Fibroblast of lung (primary cell): ENCODE measurements at regions not wholly inside any gene's neighbourhood (a gene's known extent, or its start where the extent isn't known, plus 50 kb on each side); places are given as distances from the start of the nearest gene placed in this dataset.

ENCODE experiments used
- DNase-seq, 2 donors: peaks; one replicate each; pipeline versions ENCODE4 v3.0.0 to v3.0.0-alpha.2; 2010; ENCODE audit warnings: low read depth in 2 of 2
- H2AFZ ChIP-seq: 2 replicates; pipeline ENCODE4 v1.5.1; 2012; ENCODE audit warnings: low read length, control low read depth, inconsistent platforms
- H3K27ac ChIP-seq: 2 replicates; pipeline ENCODE4 v1.5.1; 2011; ENCODE audit warnings: low read length, control low read depth; ENCODE audit not compliant: insufficient read depth
- H3K27me3 ChIP-seq: 2 replicates; pipeline ENCODE4 v1.5.1; 2011; ENCODE audit warnings: mild to moderate bottlenecking, low read length; ENCODE audit not compliant: control insufficient read depth, insufficient read depth
- H3K36me3 ChIP-seq: 2 replicates; pipeline ENCODE4 v1.5.1; 2011; ENCODE audit warnings: low read length; ENCODE audit not compliant: control insufficient read depth, insufficient read depth
- H3K4me1 ChIP-seq: 2 replicates; pipeline ENCODE4 v1.5.1; 2011; ENCODE audit warnings: low read length; ENCODE audit not compliant: control insufficient read depth, insufficient read depth; ENCODE audit errors: extremely low read depth
- H3K4me2 ChIP-seq: 2 replicates; pipeline ENCODE4 v1.5.1; 2011; ENCODE audit warnings: low read length, control low read depth; ENCODE audit not compliant: insufficient read depth; ENCODE audit errors: extremely low read depth
- H3K4me3 ChIP-seq, 4 experiments: fragments of 200-600 bp in 1 of 4; sonication (generic) in 1 of 4; replicated peaks in 1 of 4; 2 replicates each; pipeline ENCODE4 v1.5.1; 2011 to 2016; ENCODE audit warnings: low read length in 4 of 4, low read depth in 3 of 4, mild to moderate bottlenecking in 3 of 4, control low read depth in 2 of 4, inconsistent platforms in 1 of 4, mixed read lengths in 1 of 4; ENCODE audit not compliant: insufficient read depth in 1 of 4; ENCODE audit errors: control extremely low read depth in 1 of 4
- H3K79me2 ChIP-seq: 2 replicates; pipeline ENCODE4 v1.5.1; 2012; ENCODE audit warnings: mild to moderate bottlenecking, low read length, inconsistent platforms; ENCODE audit not compliant: control insufficient read depth, insufficient read depth
- H3K9ac ChIP-seq: 2 replicates; pipeline ENCODE4 v1.5.1; 2011; ENCODE audit warnings: mild to moderate bottlenecking, low read length, control low read depth; ENCODE audit not compliant: insufficient read depth
- H3K9me3 ChIP-seq: 2 replicates; pipeline ENCODE4 v1.5.1; 2012; ENCODE audit warnings: low read depth, low read length; ENCODE audit not compliant: control insufficient read depth, insufficient read depth
- H4K20me1 ChIP-seq: 2 replicates; pipeline ENCODE4 v1.5.1; 2011; ENCODE audit warnings: low read length; ENCODE audit not compliant: control insufficient read depth, insufficient read depth; ENCODE audit errors: extremely low read depth
- CTCF ChIP-seq, 2 donors: IDR thresholded peaks in 1 of 2; conservative IDR thresholded peaks in 1 of 2; 1 replicate in 1 of 2; 2 replicates in 1 of 2; pipeline ENCODE4 v1.5.1; 2011 to 2012; ENCODE audit warnings: low read length in 2 of 2, control low read depth in 1 of 2, inconsistent platforms in 1 of 2, low read depth in 1 of 2, mild to moderate bottlenecking in 1 of 2
- EZH2 ChIP-seq: IDR thresholded peaks from 2 replicates; pipeline ENCODE4 v1.5.1; 2012; ENCODE audit warnings: low read length, control low read depth, mild to moderate bottlenecking; ENCODE audit errors: missing control alignments

GRCh38 chr20:57009775-57010174, 256.7 kb downstream of the BMP7 start:
- Histone ChIP-seq H3K36me3 (no peaks in the 10 kb centered on the region), H3K4me3 (no peak overlapping the region), H3K27ac (no peak overlapping the region), H3K4me2 (no peak overlapping the region), H4K20me1 (no peaks in the 10 kb centered on the region), H3K9me3 (no peaks in the 10 kb centered on the region), H3K27me3 (no peaks in the 10 kb centered on the region), H2AFZ (no peak overlapping the region), H3K79me2 (no peaks in the 10 kb centered on the region), H3K4me1 (no peaks in the 10 kb centered on the region), H3K9ac (no peak overlapping the region)
- DNase-seq: no peak
- TF ChIP-seq EZH2 (no peak), CTCF (conservative IDR thresholded peaks at IDR 0.05 in 1 of 2, IDR thresholded peaks at IDR 0.05 in 1 of 2; ENCODE audit: low read depth in 1 of 2, low read length in 2 of 2) (no peak)

- no peak overlapping the region for H3K9ac ChIP-seq
- no peak overlapping the region for H3K4me2 ChIP-seq
- H2AFZ ChIP-seq: no peak overlapping the region
- DNase-seq: no peak
- H3K27me3 ChIP-seq: no peaks in the 10 kb centered on the region
- no peaks in the 10 kb centered on the region for H3K4me1 ChIP-seq
- no peaks in the 10 kb centered on the region for H4K20me1 ChIP-seq
- H3K36me3 ChIP-seq: no peaks in the 10 kb centered on the region
- no peak for TF ChIP-seq EZH2
- TF ChIP-seq CTCF (conservative IDR thresholded peaks at IDR 0.05 in 1 of 2, IDR thresholded peaks at IDR 0.05 in 1 of 2; ENCODE audit: low read depth in 1 of 2, low read length in 2 of 2): no peak
- no peaks in the 10 kb centered on the region for H3K79me2 ChIP-seq
- H3K27ac ChIP-seq: no peak overlapping the region
- no peaks in the 10 kb centered on the region for H3K9me3 ChIP-seq
- H3K4me3 ChIP-seq: no peak overlapping the region
Observed at GRCh38 chr20:57012691-57013090, 253.8 kb downstream of the BMP7 start.

- Histone ChIP-seq H3K36me3 (no peaks in the 10 kb centered on the region), H3K4me3 (no peak overlapping the region), H3K27ac (no peak overlapping the region), H3K9ac (no peak overlapping the region), H3K9me3 (no peaks in the 10 kb centered on the region), H3K4me2 (no peak overlapping the region), H3K4me1 (no peaks in the 10 kb centered on the region), H4K20me1 (no peaks in the 10 kb centered on the region), H3K79me2 (no peaks in the 10 kb centered on the region), H3K27me3 (no peaks in the 10 kb centered on the region), H2AFZ (no peak overlapping the region)
- TF ChIP-seq CTCF (conservative IDR thresholded peaks at IDR 0.05 in 1 of 2, IDR thresholded peaks at IDR 0.05 in 1 of 2; ENCODE audit: low read depth in 1 of 2, low read length in 2 of 2) (no peak), EZH2 (no peak)
- DNase-seq: no peak
Observed at GRCh38 chr20:57013217-57013616, 253.2 kb downstream of the BMP7 start.
